ENCODE measurements at regions not wholly inside any gene's neighbourhood (a gene's known extent, or its start where the extent isn't known, plus 50 kb on each side); places are given as distances from the start of the nearest gene placed in this dataset.

DNA sequence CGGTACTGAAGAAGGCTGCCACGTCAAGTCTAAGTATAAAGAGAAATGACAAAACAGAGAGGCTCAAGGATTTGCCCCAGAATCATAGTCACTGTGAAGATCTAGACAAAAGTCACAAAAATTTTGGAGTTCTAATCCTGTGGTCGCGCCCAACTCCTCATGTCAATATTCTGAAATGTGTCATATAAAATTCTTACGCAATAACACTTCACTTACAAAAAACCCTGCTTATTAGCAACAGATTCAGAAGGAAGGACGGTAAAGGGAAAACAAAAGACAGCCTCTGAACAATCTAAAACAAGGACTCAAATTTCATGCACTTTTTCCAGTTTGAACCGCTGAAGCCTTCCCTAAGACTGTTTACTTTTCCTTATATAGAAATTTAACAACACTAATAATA lies 94.7 kb downstream of the TSPAN8 start:
- TF ChIP-seq, protein P1, sequence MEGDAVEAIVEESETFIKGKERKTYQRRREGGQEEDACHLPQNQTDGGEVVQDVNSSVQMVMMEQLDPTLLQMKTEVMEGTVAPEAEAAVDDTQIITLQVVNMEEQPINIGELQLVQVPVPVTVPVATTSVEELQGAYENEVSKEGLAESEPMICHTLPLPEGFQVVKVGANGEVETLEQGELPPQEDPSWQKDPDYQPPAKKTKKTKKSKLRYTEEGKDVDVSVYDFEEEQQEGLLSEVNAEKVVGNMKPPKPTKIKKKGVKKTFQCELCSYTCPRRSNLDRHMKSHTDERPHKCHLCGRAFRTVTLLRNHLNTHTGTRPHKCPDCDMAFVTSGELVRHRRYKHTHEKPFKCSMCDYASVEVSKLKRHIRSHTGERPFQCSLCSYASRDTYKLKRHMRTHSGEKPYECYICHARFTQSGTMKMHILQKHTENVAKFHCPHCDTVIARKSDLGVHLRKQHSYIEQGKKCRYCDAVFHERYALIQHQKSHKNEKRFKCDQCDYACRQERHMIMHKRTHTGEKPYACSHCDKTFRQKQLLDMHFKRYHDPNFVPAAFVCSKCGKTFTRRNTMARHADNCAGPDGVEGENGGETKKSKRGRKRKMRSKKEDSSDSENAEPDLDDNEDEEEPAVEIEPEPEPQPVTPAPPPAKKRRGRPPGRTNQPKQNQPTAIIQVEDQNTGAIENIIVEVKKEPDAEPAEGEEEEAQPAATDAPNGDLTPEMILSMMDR (IDR thresholded peaks at IDR 0.05; ENCODE audit: low read depth, low read length, poor library complexity, severe bottlenecking) = no peak
- no peak for TF ChIP-seq EZH2phosphoT487 (IDR thresholded peaks at IDR 0.05; ENCODE audit: borderline replicate concordance, low read length)

Data from DOHH2 (cell line).